WTC11 (cell line): ENCODE measurements at regions not wholly inside any gene's neighbourhood (a gene's known extent, or its start where the extent isn't known, plus 50 kb on each side); places are given as distances from the start of the nearest gene placed in this dataset.

Experiments
- ATAC-seq: fragments of 200-7000 bp; cut with Tn5 transposase; 2 replicates; pipeline ENCODE4 v1.10.0; 2021; ENCODE audit warnings: mild to moderate bottlenecking, moderate library complexity
- CTCF ChIA-PET: fragments of 300-600 bp; sonication (Branson Sonifier 250); formaldehyde crosslinking; loops from one replicate; lab custom pipeline; 2021; ENCODE audit warnings: antibody characterized with exemption; lab: Charles Lee
- POLR2A ChIA-PET: fragments of 350-600 bp; sonication (Branson Sonifier 250); formaldehyde crosslinking; loops from one replicate; lab custom pipeline; 2021; ENCODE audit warnings: antibody characterized with exemption; lab: Charles Lee
- DNase-seq: peaks from one replicate; pipeline ENCODE4 v3.0.0; 2021; ENCODE audit warnings: low spot score
- H3K27ac Mint-ChIP-seq: 2 replicates; pipeline ENCODE4 v1.8.0; 2021; ENCODE audit warnings: mixed read lengths
- H3K27me3 Mint-ChIP-seq: 2 replicates; pipeline ENCODE4 v1.8.0; 2021; ENCODE audit warnings: low read depth, mild to moderate bottlenecking, moderate library complexity, mixed read lengths
- H3K36me3 Mint-ChIP-seq: 2 replicates; pipeline ENCODE4 v1.8.0; 2021; ENCODE audit warnings: mixed read lengths
- H3K4me1 Mint-ChIP-seq: 2 replicates; pipeline ENCODE4 v1.8.0; 2022; ENCODE audit warnings: mixed read lengths
- H3K4me3 Mint-ChIP-seq: 2 replicates; pipeline ENCODE4 v1.8.0; 2021; ENCODE audit warnings: mild to moderate bottlenecking, moderate library complexity, mixed read lengths
- H3K9me3 Mint-ChIP-seq: 2 replicates; pipeline ENCODE4 v1.8.0; 2021; ENCODE audit warnings: mixed read lengths
- CBFB ChIP-seq: sonication (generic); formaldehyde crosslinking; IDR thresholded peaks from 2 replicates; pipeline ENCODE4 v1.8.1; 2022; ENCODE audit warnings: mild to moderate bottlenecking, low read depth, missing genetic modification reagents
- ERG ChIP-seq: fragments of 250-450 bp; sonication (Bioruptor Pico); IDR thresholded peaks from 2 replicates; pipeline ENCODE4 v1.8.0; 2021; ENCODE audit warnings: mild to moderate bottlenecking
- HMGA2 ChIP-seq: fragments of 250-450 bp; sonication (Bioruptor Pico); IDR thresholded peaks from 2 replicates; pipeline ENCODE4 v1.4.0; 2021; ENCODE audit warnings: mild to moderate bottlenecking, moderate library complexity
- JUN ChIP-seq: sonication (generic); formaldehyde crosslinking; IDR thresholded peaks from 2 replicates; pipeline ENCODE4 v1.8.0; 2023; ENCODE audit warnings: mild to moderate bottlenecking, missing genetic modification reagents
- ZNF416 ChIP-seq: fragments of 250-450 bp; sonication (Bioruptor Pico); IDR thresholded peaks from 2 replicates; pipeline ENCODE4 v1.9.0; 2021; ENCODE audit warnings: mild to moderate bottlenecking, inconsistent platforms
- ZNF425 ChIP-seq: fragments of 250-450 bp; sonication (Bioruptor Pico); conservative IDR thresholded peaks from 2 replicates; pipeline ENCODE4 v1.9.0; 2021; ENCODE audit warnings: mild to moderate bottlenecking
- TF ChIP-seq, protein P1 (sequence below): sonication (generic); formaldehyde crosslinking; IDR thresholded peaks from 2 replicates; pipeline ENCODE4 v1.8.1; 2023; ENCODE audit warnings: mild to moderate bottlenecking, missing genetic modification reagents
- TF ChIP-seq, protein P2 (sequence below): fragments of 250-450 bp; sonication (Bioruptor Pico); IDR thresholded peaks from 2 replicates; pipeline ENCODE4 v1.9.0; 2021; ENCODE audit warnings: mild to moderate bottlenecking, borderline replicate concordance

- TF ChIP-seq ZNF425 (CRISPR knock-in tag) (no peak), JUN (no peak), CBFB (CRISPR knock-in tag) (no peak)
These were observed 130.9 kb upstream of the SPACA7 start (continued) for GRCh38 chr13:112245179-112245724.

- peaks cover 18% of the 10 kb centered on the region for H3K4me1 Mint-ChIP-seq
- no peaks in the 10 kb centered on the region; the same call in 1 of the 2 replicates for H3K27me3 Mint-ChIP-seq
- CTCF ChIA-PET = no interaction called here
- TF ChIP-seq, protein P1, sequence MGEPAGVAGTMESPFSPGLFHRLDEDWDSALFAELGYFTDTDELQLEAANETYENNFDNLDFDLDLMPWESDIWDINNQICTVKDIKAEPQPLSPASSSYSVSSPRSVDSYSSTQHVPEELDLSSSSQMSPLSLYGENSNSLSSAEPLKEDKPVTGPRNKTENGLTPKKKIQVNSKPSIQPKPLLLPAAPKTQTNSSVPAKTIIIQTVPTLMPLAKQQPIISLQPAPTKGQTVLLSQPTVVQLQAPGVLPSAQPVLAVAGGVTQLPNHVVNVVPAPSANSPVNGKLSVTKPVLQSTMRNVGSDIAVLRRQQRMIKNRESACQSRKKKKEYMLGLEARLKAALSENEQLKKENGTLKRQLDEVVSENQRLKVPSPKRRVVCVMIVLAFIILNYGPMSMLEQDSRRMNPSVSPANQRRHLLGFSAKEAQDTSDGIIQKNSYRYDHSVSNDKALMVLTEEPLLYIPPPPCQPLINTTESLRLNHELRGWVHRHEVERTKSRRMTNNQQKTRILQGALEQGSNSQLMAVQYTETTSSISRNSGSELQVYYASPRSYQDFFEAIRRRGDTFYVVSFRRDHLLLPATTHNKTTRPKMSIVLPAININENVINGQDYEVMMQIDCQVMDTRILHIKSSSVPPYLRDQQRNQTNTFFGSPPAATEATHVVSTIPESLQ (CRISPR knock-in tag) = no peak
- no peak for TF ChIP-seq ZNF416 (CRISPR knock-in tag)
- POLR2A ChIA-PET = no interaction called here
- no peaks in the 10 kb centered on the region for H3K36me3 Mint-ChIP-seq
- DNase-seq (no peak), ATAC-seq (no peak)
- H3K27ac Mint-ChIP-seq = no peak overlapping the region
- H3K9me3 Mint-ChIP-seq = no peaks in the 10 kb centered on the region
- no peak overlapping the region for H3K4me3 Mint-ChIP-seq
These were observed 130.2 kb upstream of the SPACA7 start for GRCh38 chr13:112245989-112246388.

- ATAC-seq (no peak), DNase-seq (no peak)
- no peak overlapping the region for H3K4me3 Mint-ChIP-seq
- no peaks in the 10 kb centered on the region for H3K9me3 Mint-ChIP-seq
- no peak overlapping the region for H3K27ac Mint-ChIP-seq
- no peaks in the 10 kb centered on the region for H3K36me3 Mint-ChIP-seq
- no peak for TF ChIP-seq ERG (CRISPR knock-in tag)
- TF ChIP-seq, protein P2, sequence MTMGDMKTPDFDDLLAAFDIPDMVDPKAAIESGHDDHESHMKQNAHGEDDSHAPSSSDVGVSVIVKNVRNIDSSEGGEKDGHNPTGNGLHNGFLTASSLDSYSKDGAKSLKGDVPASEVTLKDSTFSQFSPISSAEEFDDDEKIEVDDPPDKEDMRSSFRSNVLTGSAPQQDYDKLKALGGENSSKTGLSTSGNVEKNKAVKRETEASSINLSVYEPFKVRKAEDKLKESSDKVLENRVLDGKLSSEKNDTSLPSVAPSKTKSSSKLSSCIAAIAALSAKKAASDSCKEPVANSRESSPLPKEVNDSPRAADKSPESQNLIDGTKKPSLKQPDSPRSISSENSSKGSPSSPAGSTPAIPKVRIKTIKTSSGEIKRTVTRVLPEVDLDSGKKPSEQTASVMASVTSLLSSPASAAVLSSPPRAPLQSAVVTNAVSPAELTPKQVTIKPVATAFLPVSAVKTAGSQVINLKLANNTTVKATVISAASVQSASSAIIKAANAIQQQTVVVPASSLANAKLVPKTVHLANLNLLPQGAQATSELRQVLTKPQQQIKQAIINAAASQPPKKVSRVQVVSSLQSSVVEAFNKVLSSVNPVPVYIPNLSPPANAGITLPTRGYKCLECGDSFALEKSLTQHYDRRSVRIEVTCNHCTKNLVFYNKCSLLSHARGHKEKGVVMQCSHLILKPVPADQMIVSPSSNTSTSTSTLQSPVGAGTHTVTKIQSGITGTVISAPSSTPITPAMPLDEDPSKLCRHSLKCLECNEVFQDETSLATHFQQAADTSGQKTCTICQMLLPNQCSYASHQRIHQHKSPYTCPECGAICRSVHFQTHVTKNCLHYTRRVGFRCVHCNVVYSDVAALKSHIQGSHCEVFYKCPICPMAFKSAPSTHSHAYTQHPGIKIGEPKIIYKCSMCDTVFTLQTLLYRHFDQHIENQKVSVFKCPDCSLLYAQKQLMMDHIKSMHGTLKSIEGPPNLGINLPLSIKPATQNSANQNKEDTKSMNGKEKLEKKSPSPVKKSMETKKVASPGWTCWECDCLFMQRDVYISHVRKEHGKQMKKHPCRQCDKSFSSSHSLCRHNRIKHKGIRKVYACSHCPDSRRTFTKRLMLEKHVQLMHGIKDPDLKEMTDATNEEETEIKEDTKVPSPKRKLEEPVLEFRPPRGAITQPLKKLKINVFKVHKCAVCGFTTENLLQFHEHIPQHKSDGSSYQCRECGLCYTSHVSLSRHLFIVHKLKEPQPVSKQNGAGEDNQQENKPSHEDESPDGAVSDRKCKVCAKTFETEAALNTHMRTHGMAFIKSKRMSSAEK (CRISPR knock-in tag) = no peak
- no peak for TF ChIP-seq HMGA2 (CRISPR knock-in tag)
- CTCF ChIA-PET = no interaction called here
- no peaks in the 10 kb centered on the region; the same call in 1 of the 2 replicates for H3K27me3 Mint-ChIP-seq
- POLR2A ChIA-PET = interaction anchor here (0.6 to 0.7 kb wide), 2 partner anchors 197 to 920 kb away, joined by 3 read pairs; no protein-coding TSS in a partner anchor
- peaks cover 18% of the 10 kb centered on the region for H3K4me1 Mint-ChIP-seq
These were observed 129.3 kb upstream of the SPACA7 start for GRCh38 chr13:112246731-112247470.
